H1 (cell line): ENCODE measurements at regions not wholly inside any gene's neighbourhood (a gene's known extent, or its start where the extent isn't known, plus 50 kb on each side); places are given as distances from the start of the nearest gene placed in this dataset.

Experiments
- CTCF ChIA-PET: fragments of 300-600 bp; sonication (Branson Sonifier 250); formaldehyde crosslinking; loops from one replicate; lab custom pipeline; 2021; ENCODE audit not compliant: partially characterized antibody; lab: Charles Lee
- POLR2A ChIA-PET: fragments of 300-600 bp; sonication (Branson Sonifier 250); formaldehyde crosslinking; loops from one replicate; lab custom pipeline; 2021; ENCODE audit warnings: inconsistent platforms; ENCODE audit not compliant: partially characterized antibody; lab: Charles Lee
- DNase-seq, 2 experiments: peaks; one replicate each; pipeline versions ENCODE4 v3.0.0 to v3.0.0-alpha.2; 2010 to 2022; ENCODE audit warnings: low spot score in 2 of 2, low read depth in 1 of 2, mixed read lengths in 1 of 2
- FAIRE-seq: peaks from 2 replicates; lab custom pipeline; 2011; peaks lifted over from hg19 to GRCh38; lab: Jason Lieb, UNC
- H2AFZ ChIP-seq: 2 replicates; pipeline ENCODE4 v1.8.1; 2012; ENCODE audit warnings: low read length, inconsistent platforms
- H2AK5ac ChIP-seq: 2 replicates; pipeline ENCODE4 v1.6.1; 2013; ENCODE audit warnings: low read depth, low read length
- H2BK120ac ChIP-seq: replicated peaks from 2 replicates; pipeline ENCODE3; 2013; ENCODE audit warnings: low read depth, low read length, inconsistent platforms
- H2BK12ac ChIP-seq: 2 replicates; pipeline ENCODE4 v1.6.1; 2013; ENCODE audit warnings: low read depth, low read length
- H2BK15ac ChIP-seq: 2 replicates; pipeline ENCODE4 v1.6.1; 2013; ENCODE audit warnings: low read length
- H2BK20ac ChIP-seq: 2 replicates; pipeline ENCODE4 v1.6.1; 2013; ENCODE audit warnings: low read length
- H2BK5ac ChIP-seq: 2 replicates; pipeline ENCODE4 v1.6.1; 2013; ENCODE audit warnings: low read depth, low read length
- H3K14ac ChIP-seq: 2 replicates; pipeline ENCODE4 v1.6.1; 2013; ENCODE audit warnings: inconsistent platforms; ENCODE audit not compliant: insufficient read length
- H3K18ac ChIP-seq: 2 replicates; pipeline ENCODE4 v1.6.1; 2013; ENCODE audit warnings: low read length; ENCODE audit errors: extremely low read depth
- H3K23ac ChIP-seq: 2 replicates; pipeline ENCODE4 v1.6.1; 2013; ENCODE audit warnings: inconsistent platforms; ENCODE audit not compliant: insufficient read length
- H3K23me2 ChIP-seq: 2 replicates; pipeline ENCODE4 v1.6.1; 2013; ENCODE audit warnings: low read depth, low read length
- H3K27ac ChIP-seq: 2 replicates; pipeline ENCODE4 v1.6.1; 2011; ENCODE audit warnings: low read depth, low read length, inconsistent platforms
- H3K27me3 ChIP-seq, 4 experiments: replicated peaks in 1 of 4; 1 replicate in 1 of 4; 2 replicates in 3 of 4; pipeline versions ENCODE4 v1.6.1 to v1.8.1; 2011 to 2013; ENCODE audit warnings: low read length in 3 of 4, mild to moderate bottlenecking in 3 of 4, inconsistent platforms in 2 of 4, mixed read lengths in 2 of 4, moderate library complexity in 1 of 4; ENCODE audit not compliant: control insufficient read depth in 3 of 4, insufficient read depth in 3 of 4; ENCODE audit errors: extremely low read depth in 1 of 4
- H3K36me3 ChIP-seq, 4 experiments: 2 replicates each; pipeline versions ENCODE4 v1.6.1 to v1.8.1; 2011 to 2013; ENCODE audit warnings: mild to moderate bottlenecking in 4 of 4, low read length in 3 of 4, moderate library complexity in 2 of 4, control low read depth in 1 of 4, inconsistent platforms in 1 of 4; ENCODE audit not compliant: insufficient read depth in 4 of 4, control insufficient read depth in 2 of 4
- H3K4ac ChIP-seq: replicated peaks from 2 replicates; pipeline ENCODE3; 2013; ENCODE audit warnings: low read length, low read depth, mixed read lengths, inconsistent platforms; ENCODE audit not compliant: insufficient read length
- H3K4me1 ChIP-seq, 4 experiments: replicated peaks in 1 of 4; 1 replicate in 1 of 4; 2 replicates in 3 of 4; pipeline versions ENCODE4 v1.6.1 to v1.8.1; 2011 to 2013; ENCODE audit warnings: low read length in 3 of 4, inconsistent platforms in 2 of 4, mixed read lengths in 1 of 4; ENCODE audit not compliant: insufficient read depth in 4 of 4, control insufficient read depth in 3 of 4
- H3K4me2 ChIP-seq, 2 experiments: 2 replicates each; pipeline versions ENCODE4 v1.6.1 to v1.8.1; 2011 to 2013; ENCODE audit warnings: low read depth in 2 of 2, low read length in 2 of 2, control low read depth in 1 of 2, inconsistent platforms in 1 of 2, mild to moderate bottlenecking in 1 of 2; ENCODE audit not compliant: insufficient read depth in 1 of 2
- H3K4me3 ChIP-seq, 4 experiments: fragments of 200-600, 300-600 bp in 1 of 4; sonication (generic), shearing (Covaris generic), sonication (Bioruptor Twin) in 1 of 4; 2 replicates each; pipeline versions ENCODE4 v1.5.1 to v1.8.1; 2011 to 2016; ENCODE audit warnings: low read length in 4 of 4, low read depth in 3 of 4, control low read depth in 2 of 4, inconsistent platforms in 2 of 4, mild to moderate bottlenecking in 2 of 4, mixed read lengths in 1 of 4, moderate library complexity in 1 of 4; ENCODE audit not compliant: insufficient read depth in 2 of 4; ENCODE audit errors: extremely low read depth in 1 of 4
- H3K56ac ChIP-seq: replicated peaks from 2 replicates; pipeline ENCODE3; 2013; ENCODE audit warnings: low read depth, mild to moderate bottlenecking, mixed read lengths, low read length, inconsistent platforms; ENCODE audit not compliant: insufficient read length
- H3K79me1 ChIP-seq: 2 replicates; pipeline ENCODE4 v1.6.1; 2013; ENCODE audit warnings: low read depth, low read length, control low read depth
- H3K79me2 ChIP-seq, 2 experiments: 2 replicates each; pipeline versions ENCODE4 v1.6.1 to v1.8.1; 2012 to 2013; ENCODE audit warnings: low read length in 2 of 2, mild to moderate bottlenecking in 2 of 2, inconsistent platforms in 1 of 2; ENCODE audit not compliant: insufficient read depth in 2 of 2, control insufficient read depth in 1 of 2
- H3K9ac ChIP-seq, 4 experiments: replicated peaks in 1 of 4; 1 replicate in 1 of 4; 2 replicates in 3 of 4; pipeline versions ENCODE4 v1.6.1 to v1.8.1; 2011 to 2013; ENCODE audit warnings: low read depth in 3 of 4, low read length in 3 of 4, control low read depth in 2 of 4, mild to moderate bottlenecking in 2 of 4, moderate library complexity in 2 of 4, inconsistent platforms in 1 of 4; ENCODE audit errors: extremely low read depth in 1 of 4
- H3K9me3 ChIP-seq, 2 experiments: 2 replicates each; pipeline versions ENCODE4 v1.6.1 to v1.8.1; 2012 to 2013; ENCODE audit warnings: mild to moderate bottlenecking in 2 of 2, moderate library complexity in 2 of 2, control low read depth in 1 of 2, inconsistent platforms in 1 of 2, low read depth in 1 of 2, low read length in 1 of 2, mixed read lengths in 1 of 2; ENCODE audit not compliant: insufficient read depth in 2 of 2
- H4K20me1 ChIP-seq, 2 experiments: replicated peaks in 1 of 2; 2 replicates each; pipeline versions ENCODE3 to v1.8.1; 2011 to 2013; ENCODE audit warnings: inconsistent platforms in 2 of 2, low read length in 2 of 2, mild to moderate bottlenecking in 1 of 2; ENCODE audit not compliant: insufficient read depth in 2 of 2, control insufficient read depth in 1 of 2
- H4K5ac ChIP-seq: 2 replicates; pipeline ENCODE4 v1.6.1; 2013; ENCODE audit warnings: low read length, low read depth, mixed read lengths, inconsistent platforms; ENCODE audit not compliant: insufficient read length
- H4K8ac ChIP-seq: 2 replicates; pipeline ENCODE4 v1.8.0; 2013; ENCODE audit warnings: mild to moderate bottlenecking, moderate library complexity, low read length, inconsistent platforms; ENCODE audit not compliant: insufficient read depth; ENCODE audit errors: extremely low read depth
- H4K91ac ChIP-seq: replicated peaks from 2 replicates; pipeline ENCODE3; 2013; ENCODE audit warnings: low read length, mixed read lengths, inconsistent platforms; ENCODE audit not compliant: insufficient read length
- BCL11A ChIP-seq, 2 experiments: IDR thresholded peaks; one replicate each; pipeline ENCODE4 v1.6.1; 2011; ENCODE audit warnings: low read depth in 2 of 2, low read length in 2 of 2, mild to moderate bottlenecking in 2 of 2
- HDAC6 ChIP-seq: IDR thresholded peaks from one replicate; pipeline ENCODE4 v1.7.1; 2012; ENCODE audit warnings: low read depth, mild to moderate bottlenecking, inconsistent platforms, low read length, moderate library complexity
- KDM4A ChIP-seq: IDR thresholded peaks from one replicate; pipeline ENCODE4 v1.7.1; 2012; ENCODE audit warnings: low read depth, mild to moderate bottlenecking, moderate library complexity, low read length, inconsistent platforms; ENCODE audit not compliant: severe bottlenecking
- NRF1 ChIP-seq: IDR thresholded peaks from 2 replicates; pipeline ENCODE4 v1.6.1; 2011; ENCODE audit warnings: mild to moderate bottlenecking, low read depth, low read length, improper control_type of control experiment
- POLR2AphosphoS5 ChIP-seq: IDR thresholded peaks from 2 replicates; pipeline ENCODE4 v1.6.1; 2011; ENCODE audit warnings: low read depth, low read length
- RAD21 ChIP-seq, 2 experiments: IDR thresholded peaks in 1 of 2; conservative IDR thresholded peaks in 1 of 2; 2 replicates each; pipeline ENCODE4 v1.6.1; 2011; ENCODE audit warnings: low read depth in 2 of 2, low read length in 2 of 2, improper control_type of control experiment in 1 of 2, inconsistent platforms in 1 of 2, mild to moderate bottlenecking in 1 of 2, moderate library complexity in 1 of 2
- SIX5 ChIP-seq: IDR thresholded peaks from 2 replicates; pipeline ENCODE4 v1.6.1; 2011; ENCODE audit warnings: mild to moderate bottlenecking, low read depth, low read length
- TAF1 ChIP-seq: IDR thresholded peaks from 2 replicates; pipeline ENCODE4 v1.6.1; 2011; ENCODE audit warnings: mild to moderate bottlenecking, low read depth, low read length
- TEAD4 ChIP-seq: IDR thresholded peaks from 2 replicates; pipeline ENCODE4 v1.6.1; 2012; ENCODE audit warnings: low read depth, low read length, inconsistent platforms, mixed read lengths
- WGBS, 2 experiments: shearing (Covaris generic) in 1 of 2; methylation state at CpG; one replicate each; pipeline versions ENCODE4 v1.1.6 to v1.1.7; 2013 to 2015; ENCODE audit warnings: low lambda C conversion rate in 2 of 2, mixed read lengths in 2 of 2, inconsistent platforms in 1 of 2, low coverage in 1 of 2, missing lambda C conversion rate in 1 of 2; ENCODE audit not compliant: insufficient replicate concordance in 2 of 2, insufficient coverage in 1 of 2, insufficient read length in 1 of 2; ENCODE audit errors: extremely low coverage in 1 of 2, missing lambda C conversion rate in 1 of 2; 5-methylcytosine and 5-hydroxymethylcytosine counted together
- TF ChIP-seq, protein P1 (sequence below): IDR thresholded peaks from 2 replicates; pipeline ENCODE4 v1.6.1; 2011; ENCODE audit warnings: low read length, improper control_type of control experiment

GRCh38 chr1:87959236-87959635 lies 630.6 kb downstream of the LMO4 start:
- no peak for DNase-seq
- no peak for FAIRE-seq
- Histone ChIP-seq H3K23ac (no peak overlapping the region), H3K9me3 (no peaks in the 10 kb centered on the region), H2BK15ac (no peak overlapping the region), H3K27me3 (no peaks in the 10 kb centered on the region), H4K20me1 (no peaks in the 10 kb centered on the region), H2BK12ac (no peak overlapping the region), H4K5ac (no peak overlapping the region), H2BK5ac (no peak overlapping the region), H3K4me1 (no peaks in the 10 kb centered on the region), H3K4me3 (no peak overlapping the region), H4K8ac (no peak overlapping the region), H3K4ac (no peak overlapping the region), H2BK120ac (no peak overlapping the region), H2BK20ac (no peak overlapping the region), H3K27ac (no peak overlapping the region), H4K91ac (no peak overlapping the region), H3K9ac (no peak overlapping the region), H2AFZ (no peak overlapping the region), H3K14ac (no peak overlapping the region), H3K79me1 (no peaks in the 10 kb centered on the region), H3K4me2 (no peak overlapping the region), H3K36me3 (no peaks in the 10 kb centered on the region), H3K56ac (no peak overlapping the region), H2AK5ac (no peak overlapping the region), H3K79me2 (no peaks in the 10 kb centered on the region), H3K18ac (no peak overlapping the region), H3K23me2 (no peaks in the 10 kb centered on the region)
- ChIA-PET CTCF (interaction anchor here (1.1 kb wide), 1 partner anchor 111 kb away, joined by 3 read pairs; no protein-coding TSS in a partner anchor), POLR2A (no interaction called here)
- WGBS, 2 experiments = 91% methylated on average over 4 of the region's 4 CpGs; no CpG with 5 or more reads in 1 of the 2 experiments
- TF ChIP-seq, protein P1, sequence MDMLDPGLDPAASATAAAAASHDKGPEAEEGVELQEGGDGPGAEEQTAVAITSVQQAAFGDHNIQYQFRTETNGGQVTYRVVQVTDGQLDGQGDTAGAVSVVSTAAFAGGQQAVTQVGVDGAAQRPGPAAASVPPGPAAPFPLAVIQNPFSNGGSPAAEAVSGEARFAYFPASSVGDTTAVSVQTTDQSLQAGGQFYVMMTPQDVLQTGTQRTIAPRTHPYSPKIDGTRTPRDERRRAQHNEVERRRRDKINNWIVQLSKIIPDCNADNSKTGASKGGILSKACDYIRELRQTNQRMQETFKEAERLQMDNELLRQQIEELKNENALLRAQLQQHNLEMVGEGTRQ = no peak
- no peak for TF ChIP-seq SIX5
- no peak for TF ChIP-seq NRF1
- no peak for TF ChIP-seq BCL11A (IDR thresholded peaks at IDR 0.05; ENCODE audit: low read depth in 2 of 2, low read length in 2 of 2)
- no peak for TF ChIP-seq KDM4A
- TF ChIP-seq TEAD4 = no peak
- no peak for TF ChIP-seq POLR2AphosphoS5
- no peak for TF ChIP-seq HDAC6
- TF ChIP-seq RAD21 (IDR thresholded peaks at IDR 0.05 in 1 of 2, conservative IDR thresholded peaks at IDR 0.05 in 1 of 2; ENCODE audit: low read depth in 2 of 2, low read length in 2 of 2) = no peak
- no peak for TF ChIP-seq TAF1
